Fibroblast of villous mesenchyme (primary cell): ENCODE measurements at regions not wholly inside any gene's neighbourhood (a gene's known extent, or its start where the extent isn't known, plus 50 kb on each side); places are given as distances from the start of the nearest gene placed in this dataset.

Source experiments
- DNase-seq: peaks from one replicate; pipeline ENCODE4 v3.0.0-alpha.2; 2010; ENCODE audit warnings: low read depth
- H3K4me3 ChIP-seq: 2 replicates; pipeline ENCODE4 v1.5.1; 2011; ENCODE audit warnings: low read depth, mild to moderate bottlenecking, low read length
- CTCF ChIP-seq: IDR thresholded peaks from 2 replicates; pipeline ENCODE4 v1.5.1; 2012; ENCODE audit warnings: low read depth, mild to moderate bottlenecking, low read length; ENCODE audit not compliant: insufficient read depth

- peak; percentile 98 for TF ChIP-seq CTCF
- DNase-seq = peak; percentile 85
- no peak overlapping the region for H3K4me3 ChIP-seq
Observed at GRCh38 chr2:234550511-234551107, 53.7 kb upstream of the ARL4C start.

GRCh38 chr2:234550056-234550455 lies 53.2 kb upstream of the ARL4C start:
- H3K4me3 ChIP-seq = no peak overlapping the region
- no peak for DNase-seq
- TF ChIP-seq CTCF = no peak

GRCh38 chr2:234548695-234549420 lies 52.0 kb upstream of the ARL4C start:
- H3K4me3 ChIP-seq = no peak overlapping the region
- DNase-seq = no peak
- TF ChIP-seq CTCF = no peak

GRCh38 chr2:234546770-234547169 lies 49.9 kb upstream of the ARL4C start:
- DNase-seq = no peak
- no peak overlapping the region for H3K4me3 ChIP-seq
- no peak for TF ChIP-seq CTCF
